Colonic mucosa (tissue), 4 donors: ENCODE measurements at regions not wholly inside any gene's neighbourhood (a gene's known extent, or its start where the extent isn't known, plus 50 kb on each side); places are given as distances from the start of the nearest gene placed in this dataset.

Experiments
- DNase-seq: peaks from one replicate; pipeline ENCODE4 v3.0.0-alpha.2; 2020
- H3K27ac ChIP-seq: fragments of 200-600 bp; one replicate; pipeline ENCODE4 v1.8.0; 2021
- H3K27me3 ChIP-seq: fragments of 200-600 bp; one replicate; pipeline ENCODE4 v1.8.0; 2021
- H3K36me3 ChIP-seq: fragments of 200-600 bp; one replicate; pipeline ENCODE4 v1.8.0; 2021
- H3K4me1 ChIP-seq: fragments of 200-600 bp; one replicate; pipeline ENCODE4 v1.8.0; 2021; ENCODE audit warnings: mild to moderate bottlenecking
- H3K4me3 ChIP-seq: fragments of 200-600 bp; one replicate; pipeline ENCODE4 v1.8.0; 2021
- H3K9ac ChIP-seq, 2 donors: one replicate each; pipeline ENCODE4 v1.7.0; 2013; ENCODE audit warnings: control low read depth in 2 of 2, low read depth in 2 of 2, low read length in 2 of 2
- H3K9me3 ChIP-seq: fragments of 200-600 bp; one replicate; pipeline ENCODE4 v1.8.0; 2021
- intact Hi-C: fragments of 100-400 bp; cut with DNase I; formaldehyde crosslinking; loops from one replicate; pipeline ENCODE4 v1.14.1; 2022
- TF ChIP-seq, protein P1 (sequence below): fragments of 200-600 bp; IDR thresholded peaks from one replicate; pipeline ENCODE4 v1.8.0; 2022; ENCODE audit warnings: antibody characterized with exemption, mild to moderate bottlenecking
- donor health status: healthy.
- donor health status: DM: no; HTN: no; CAD: no.
- donor health status: DM: no; HTN: no; CAD: no.

DNA sequence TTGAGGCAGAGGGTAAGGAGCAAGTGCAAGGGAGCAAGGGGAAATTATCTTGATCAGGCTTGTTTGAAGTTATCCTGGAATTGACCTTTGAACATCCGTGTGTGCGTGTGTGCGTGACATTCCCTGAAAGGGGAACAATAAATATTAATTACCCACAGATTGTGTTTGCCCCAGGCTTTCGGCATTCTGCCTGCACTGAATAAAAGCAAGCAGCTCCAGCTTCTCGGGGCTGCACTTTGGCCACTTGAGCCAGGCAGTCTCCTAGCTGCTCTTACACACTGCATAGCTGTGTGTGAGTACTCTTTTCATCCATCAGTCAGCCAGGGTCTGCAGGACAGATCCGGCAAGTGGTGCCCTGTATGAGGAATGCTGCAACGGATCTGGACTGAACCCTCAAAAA lies 107.7 kb upstream of the BTN3A2 start:
- H3K4me1 ChIP-seq, result no peaks in the 10 kb centered on the region
- no peak overlapping the region for H3K27ac ChIP-seq
- H3K4me3 ChIP-seq, result no peak overlapping the region
- intact Hi-C loops, result no loop called here
- no peak overlapping the region for H3K9ac ChIP-seq
- H3K27me3 ChIP-seq, result no peaks in the 10 kb centered on the region
- no peaks in the 10 kb centered on the region for H3K36me3 ChIP-seq
- TF ChIP-seq, protein P1, sequence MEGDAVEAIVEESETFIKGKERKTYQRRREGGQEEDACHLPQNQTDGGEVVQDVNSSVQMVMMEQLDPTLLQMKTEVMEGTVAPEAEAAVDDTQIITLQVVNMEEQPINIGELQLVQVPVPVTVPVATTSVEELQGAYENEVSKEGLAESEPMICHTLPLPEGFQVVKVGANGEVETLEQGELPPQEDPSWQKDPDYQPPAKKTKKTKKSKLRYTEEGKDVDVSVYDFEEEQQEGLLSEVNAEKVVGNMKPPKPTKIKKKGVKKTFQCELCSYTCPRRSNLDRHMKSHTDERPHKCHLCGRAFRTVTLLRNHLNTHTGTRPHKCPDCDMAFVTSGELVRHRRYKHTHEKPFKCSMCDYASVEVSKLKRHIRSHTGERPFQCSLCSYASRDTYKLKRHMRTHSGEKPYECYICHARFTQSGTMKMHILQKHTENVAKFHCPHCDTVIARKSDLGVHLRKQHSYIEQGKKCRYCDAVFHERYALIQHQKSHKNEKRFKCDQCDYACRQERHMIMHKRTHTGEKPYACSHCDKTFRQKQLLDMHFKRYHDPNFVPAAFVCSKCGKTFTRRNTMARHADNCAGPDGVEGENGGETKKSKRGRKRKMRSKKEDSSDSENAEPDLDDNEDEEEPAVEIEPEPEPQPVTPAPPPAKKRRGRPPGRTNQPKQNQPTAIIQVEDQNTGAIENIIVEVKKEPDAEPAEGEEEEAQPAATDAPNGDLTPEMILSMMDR, result no peak
- H3K9me3 ChIP-seq, result no peaks in the 10 kb centered on the region
- DNase-seq, result no peak

GRCh38 chr6:26258212-26258977 lies 106.6 kb upstream of the BTN3A2 start:
- intact Hi-C loops, result no loop called here
- Histone ChIP-seq H3K27ac (no peak overlapping the region), H3K9ac (no peak overlapping the region), H3K9me3 (no peaks in the 10 kb centered on the region), H3K27me3 (no peaks in the 10 kb centered on the region), H3K4me3 (no peak overlapping the region), H3K36me3 (no peaks in the 10 kb centered on the region), H3K4me1 (no peaks in the 10 kb centered on the region)
- TF ChIP-seq, protein P1, result no peak
- no peak for DNase-seq

- Histone ChIP-seq H3K9ac (peak overlapping the region in 1 of 2 donors; percentile 48), H3K9me3 (no peaks in the 10 kb centered on the region), H3K4me3 (no peak overlapping the region), H3K36me3 (no peaks in the 10 kb centered on the region), H3K27ac (peak overlapping the region; percentile 5), H3K4me1 (no peaks in the 10 kb centered on the region), H3K27me3 (no peaks in the 10 kb centered on the region)
- no peak for DNase-seq
- intact Hi-C loops, result no loop called here
- TF ChIP-seq, protein P1, result no peak
Measured at GRCh38 chr6:26260110-26260637, 104.8 kb upstream of the BTN3A2 start.

GRCh38 chr6:26260725-26261490 lies 104.1 kb upstream of the BTN3A2 start:
- intact Hi-C loops, result no loop called here
- TF ChIP-seq, protein P1, result no peak
- Histone ChIP-seq H3K9me3 (no peaks in the 10 kb centered on the region), H3K4me3 (no peak overlapping the region), H3K27me3 (no peaks in the 10 kb centered on the region), H3K9ac (no peak overlapping the region), H3K4me1 (no peaks in the 10 kb centered on the region), H3K36me3 (no peaks in the 10 kb centered on the region), H3K27ac (no peak overlapping the region)
- no peak for DNase-seq

DNA sequence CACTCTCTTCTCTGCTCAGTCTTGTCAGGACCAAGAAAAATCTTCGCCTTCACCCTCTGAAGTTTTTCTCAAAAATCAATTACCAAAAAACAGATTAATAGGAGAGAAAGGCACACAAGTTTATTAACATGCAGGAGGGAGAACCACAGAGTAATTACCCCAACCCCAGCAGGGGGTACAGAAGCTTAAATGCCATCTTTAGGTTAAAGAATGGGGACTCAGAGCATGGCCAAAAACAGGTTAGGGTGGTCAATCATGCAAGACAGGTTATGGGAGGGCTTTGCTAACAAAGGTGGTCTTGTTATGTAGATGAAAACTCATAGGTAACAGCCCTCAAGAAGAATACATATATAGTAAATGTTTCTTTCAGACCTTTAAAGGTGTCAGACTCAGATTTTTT lies 100.5 kb upstream of the BTN3A2 start:
- Histone ChIP-seq H3K4me3 (no peak overlapping the region), H3K9me3 (no peaks in the 10 kb centered on the region), H3K27ac (no peak overlapping the region), H3K4me1 (no peaks in the 10 kb centered on the region), H3K36me3 (no peaks in the 10 kb centered on the region), H3K27me3 (no peaks in the 10 kb centered on the region), H3K9ac (no peak overlapping the region)
- intact Hi-C loops, result no loop called here
- DNase-seq, result no peak
- TF ChIP-seq, protein P1, result no peak
